HG02623 (cell line): ENCODE measurements at regions not wholly inside any gene's neighbourhood (a gene's known extent, or its start where the extent isn't known, plus 50 kb on each side); places are given as distances from the start of the nearest gene placed in this dataset.
"Not testable (repeated sequence)": the region's sequence is repeated elsewhere in the genome, so short reads cannot be mapped to it uniquely, and the experiment has no call there.

Experiments used
- ATAC-seq: cut with Tn5 transposase; IDR thresholded peaks from one replicate; pipeline ENCODE4 v1.9.1; 2021; ENCODE audit warnings: moderate library complexity; ENCODE audit not compliant: unreplicated experiment

DNA sequence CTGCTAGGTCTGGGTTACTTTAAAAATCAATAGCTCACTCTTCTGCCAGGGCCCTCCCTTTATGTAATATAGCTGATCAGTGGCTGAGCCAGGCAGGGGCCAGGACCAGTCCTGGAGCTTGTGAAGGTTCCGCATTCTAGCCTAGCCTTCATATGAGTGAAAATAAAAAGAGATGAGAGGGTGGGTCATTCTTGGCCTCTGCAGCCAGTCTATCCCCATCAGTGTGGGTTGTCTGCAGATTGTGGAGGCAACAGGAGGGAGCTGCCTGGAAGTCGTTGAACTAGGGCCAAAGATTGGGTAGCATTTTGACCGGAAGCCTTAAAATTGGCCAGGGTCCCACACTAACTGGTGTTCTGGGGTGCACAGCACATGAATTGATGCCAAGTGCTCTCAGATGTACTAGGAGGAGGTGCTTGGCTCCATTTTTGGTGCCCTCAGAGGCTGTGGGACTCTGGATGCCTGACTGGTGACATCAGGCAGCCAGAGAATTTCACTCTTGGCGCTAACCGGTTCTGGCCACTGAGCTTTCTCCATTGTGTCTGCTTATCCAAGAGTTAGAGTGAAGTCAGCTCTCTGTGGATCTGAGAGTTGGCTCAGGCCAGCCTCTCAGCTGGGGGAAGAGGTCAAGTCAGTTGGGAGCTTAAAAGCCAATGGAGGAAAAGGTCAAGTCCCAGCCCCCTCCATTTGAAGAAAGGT, 66.5 kb upstream of the IKBKE start:
- ATAC-seq = not testable (repeated sequence)

DNA sequence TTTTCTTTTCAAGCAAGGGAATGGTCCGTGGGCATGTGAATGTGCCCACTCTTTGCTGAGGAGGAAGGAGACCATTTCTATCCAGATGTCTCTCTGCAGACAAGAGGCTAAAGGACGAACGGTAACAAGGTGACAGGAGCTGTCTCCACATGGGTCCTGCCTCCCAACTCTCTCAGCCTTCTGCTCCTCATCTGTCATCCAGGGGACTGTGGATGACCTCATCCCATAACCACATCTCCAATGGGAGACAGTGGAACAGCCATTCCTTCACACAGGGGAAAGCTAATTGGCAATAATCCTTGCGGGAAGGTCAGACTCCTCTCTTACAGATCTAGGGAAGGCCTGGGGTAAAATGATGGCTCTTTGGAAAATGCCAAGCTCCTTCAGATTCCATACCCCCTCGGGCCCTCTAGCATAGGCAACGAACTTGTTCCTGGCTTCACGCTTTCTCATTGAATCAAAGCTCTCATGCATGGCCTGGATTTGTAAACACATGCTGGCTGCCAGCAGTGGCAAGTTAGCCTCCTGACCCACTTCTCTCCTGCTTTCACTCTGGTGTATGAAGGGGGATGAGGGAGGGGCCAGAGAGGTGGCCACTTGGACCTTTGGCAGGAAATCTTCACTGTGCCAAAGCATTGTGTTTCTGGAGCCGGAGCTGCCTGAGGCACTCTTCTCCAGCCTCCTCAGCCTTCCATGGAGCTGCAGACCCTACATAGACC, 65.8 kb upstream of the IKBKE start:
- not testable (repeated sequence) for ATAC-seq

DNA sequence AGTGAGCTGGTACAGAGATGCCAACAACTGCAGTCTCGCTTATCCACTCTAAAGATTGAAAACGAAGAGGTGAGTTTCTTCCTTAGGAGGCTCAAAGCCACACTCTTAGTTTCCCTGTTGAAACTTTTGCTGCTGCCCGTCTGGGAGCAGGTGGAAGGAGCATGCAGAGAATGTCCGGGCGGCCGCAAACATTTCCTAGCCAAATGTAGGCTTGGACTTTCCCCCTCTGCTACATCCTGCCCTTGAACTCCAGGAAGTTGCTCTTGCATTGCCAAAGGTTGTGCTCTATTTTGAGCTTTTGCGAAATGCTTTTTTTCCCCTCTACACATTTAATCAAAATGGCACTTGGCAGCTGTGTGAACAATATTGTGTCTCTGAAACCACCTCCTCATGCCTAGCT, 65.0 kb upstream of the IKBKE start:
- not testable (repeated sequence) for ATAC-seq

DNA sequence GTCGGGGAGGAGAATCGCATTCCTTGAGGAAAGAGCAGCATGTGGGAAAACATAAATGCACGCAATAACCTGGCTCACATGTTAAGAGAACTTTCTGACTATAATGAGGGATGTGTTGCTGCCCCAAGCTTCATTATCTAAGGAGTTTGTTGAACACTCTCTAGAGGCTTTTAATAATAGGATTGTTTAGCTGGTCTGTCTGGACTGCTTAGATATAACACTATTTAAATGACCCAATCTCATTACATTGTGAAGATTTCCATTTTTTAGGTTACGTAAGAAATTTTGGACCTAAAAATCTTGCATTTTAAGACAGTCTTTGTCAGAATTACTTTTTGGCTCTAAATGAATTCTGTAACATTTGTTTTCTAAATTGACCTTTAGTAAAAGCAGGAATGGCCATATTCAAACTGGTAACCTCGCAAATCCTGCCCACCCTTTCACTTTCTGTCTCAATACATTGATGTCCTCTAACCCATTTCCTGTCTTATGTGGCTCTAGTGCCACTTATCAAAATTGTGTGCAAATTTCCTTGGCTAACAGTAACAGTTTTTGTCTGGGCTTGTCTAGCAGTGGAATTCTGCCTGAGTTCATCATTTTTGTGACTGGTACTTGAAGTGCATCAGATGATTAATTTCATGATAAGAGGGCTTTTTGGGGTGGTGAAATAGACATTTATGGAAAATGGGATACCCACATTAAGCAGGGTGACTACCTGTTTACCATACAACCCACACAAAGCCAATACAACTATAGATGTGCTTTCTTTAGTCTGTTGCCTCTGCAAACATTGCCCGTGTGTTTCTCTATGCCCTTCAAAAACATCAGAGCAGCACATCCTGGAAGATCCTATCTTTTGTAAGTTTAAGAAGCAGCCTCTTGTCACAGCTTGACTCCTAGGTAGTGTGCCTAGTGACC, 61.6 kb upstream of the IKBKE start:
- not testable (repeated sequence) for ATAC-seq

DNA sequence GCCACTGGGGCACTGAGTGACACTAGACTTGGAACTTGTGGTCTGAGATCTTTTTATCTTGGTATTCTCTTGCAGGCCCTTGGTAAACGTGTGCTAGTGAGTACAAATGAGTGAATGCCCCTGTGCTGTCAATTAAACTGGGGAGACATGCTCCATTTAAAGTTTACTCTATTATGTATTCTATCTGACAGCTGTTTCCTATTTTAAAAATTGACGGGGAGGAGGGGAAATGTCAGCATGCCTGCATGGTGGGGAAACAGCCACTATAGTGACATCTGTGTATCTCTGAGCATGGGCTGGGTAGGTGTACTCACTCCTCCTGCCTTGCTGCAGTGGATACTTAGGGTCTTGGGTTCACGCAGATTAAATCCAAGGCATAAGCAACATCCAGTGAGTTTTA, 59.0 kb upstream of the IKBKE start:
- no peak for ATAC-seq

DNA sequence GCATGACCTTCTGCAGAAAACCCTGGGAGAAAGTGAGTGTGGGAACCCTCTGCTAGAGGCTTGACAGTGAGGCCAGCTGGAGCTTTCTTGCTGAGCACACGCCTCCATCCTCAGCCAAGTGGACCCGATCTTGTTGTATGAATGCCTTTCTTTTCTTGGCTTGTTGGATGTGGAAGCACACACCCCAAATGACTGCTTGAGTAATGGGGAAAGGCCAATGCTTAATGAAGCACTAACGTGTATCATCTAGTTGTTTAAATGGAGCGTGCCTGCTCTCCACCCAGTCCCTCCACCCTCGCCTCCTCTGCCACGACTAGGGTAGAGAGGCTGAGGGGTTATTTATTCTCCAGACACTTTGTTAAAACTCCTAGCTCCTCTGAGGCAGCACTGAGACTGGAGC, 54.3 kb upstream of the IKBKE start:
- ATAC-seq = no peak

DNA sequence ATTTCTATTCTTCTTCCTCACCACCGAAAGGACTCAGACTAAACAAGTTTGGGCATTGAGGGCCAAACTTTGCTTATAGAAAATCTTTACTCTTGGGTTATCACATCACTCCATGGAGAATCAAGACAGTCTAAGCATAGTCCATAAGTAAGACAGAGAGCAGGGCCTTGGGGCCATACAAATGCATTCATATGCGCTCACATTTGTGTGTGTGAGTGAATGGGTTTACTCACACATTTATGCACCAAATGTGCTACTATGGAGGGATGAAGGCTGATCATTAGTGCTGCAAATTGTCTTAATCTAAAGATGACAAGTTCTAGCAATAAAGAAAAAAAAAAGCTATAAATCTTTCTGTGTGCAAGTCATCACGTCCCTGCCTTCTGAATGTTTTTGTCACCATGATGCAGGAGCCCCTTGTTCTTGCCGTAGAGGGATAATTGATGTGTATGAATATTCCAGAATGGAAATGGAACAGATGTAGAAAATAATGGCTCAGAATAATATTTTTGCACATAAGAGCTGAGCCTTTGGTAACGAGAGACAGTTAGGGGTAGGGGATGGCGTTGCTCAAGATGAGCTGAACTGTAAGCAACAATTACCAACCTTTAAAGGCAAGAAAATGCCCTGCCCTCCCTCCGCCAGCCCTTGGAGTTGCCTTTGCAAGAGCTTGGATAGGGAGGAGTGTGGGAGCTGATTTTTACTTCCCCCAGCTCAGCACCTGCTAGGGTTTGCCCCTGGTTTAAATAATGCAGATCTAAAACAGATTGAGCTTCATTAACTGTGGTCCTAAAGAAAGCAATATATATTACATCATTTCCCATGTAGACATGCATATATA, 52.3 kb upstream of the IKBKE start:
- ATAC-seq = no peak

DNA sequence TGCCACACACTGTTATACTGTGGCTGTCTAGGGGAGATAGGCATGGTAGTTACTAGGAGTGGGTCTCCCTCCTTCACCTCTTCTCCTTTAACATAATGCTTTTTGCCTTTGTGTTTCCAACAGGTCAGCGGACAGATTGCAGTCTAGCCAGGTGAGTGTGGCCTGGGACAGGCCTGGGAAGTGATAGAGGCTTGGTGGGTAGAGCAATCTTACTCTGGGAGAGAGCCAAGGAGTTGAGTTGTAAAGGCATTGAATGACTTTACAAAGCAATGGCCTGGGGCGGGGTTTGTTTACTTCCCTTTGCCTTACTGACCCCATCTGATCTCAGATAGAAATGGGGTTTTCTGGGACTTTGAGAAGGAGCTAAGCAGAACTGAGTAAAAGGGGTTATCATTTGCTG, 51.0 kb upstream of the IKBKE start:
- ATAC-seq = no peak

DNA sequence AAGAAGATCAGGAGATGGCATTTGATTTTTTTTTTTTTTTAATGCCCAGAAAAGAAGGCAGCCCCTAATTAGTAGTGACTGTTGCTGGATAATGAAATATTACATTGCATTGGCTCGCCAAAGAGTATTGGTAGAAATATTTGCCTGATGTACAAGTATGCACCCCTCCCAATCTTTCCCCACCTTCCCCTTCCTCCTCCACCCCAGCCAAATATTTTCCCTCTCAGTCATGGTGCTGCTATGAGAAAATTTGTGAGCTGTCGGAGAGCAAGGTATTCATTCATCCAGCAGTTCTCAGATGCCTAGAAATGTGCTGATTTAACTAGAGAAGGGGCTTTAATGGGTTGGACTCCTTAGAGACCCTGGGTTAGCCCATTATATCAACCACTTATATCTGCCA, 50.5 kb upstream of the IKBKE start:
- no peak for ATAC-seq

DNA sequence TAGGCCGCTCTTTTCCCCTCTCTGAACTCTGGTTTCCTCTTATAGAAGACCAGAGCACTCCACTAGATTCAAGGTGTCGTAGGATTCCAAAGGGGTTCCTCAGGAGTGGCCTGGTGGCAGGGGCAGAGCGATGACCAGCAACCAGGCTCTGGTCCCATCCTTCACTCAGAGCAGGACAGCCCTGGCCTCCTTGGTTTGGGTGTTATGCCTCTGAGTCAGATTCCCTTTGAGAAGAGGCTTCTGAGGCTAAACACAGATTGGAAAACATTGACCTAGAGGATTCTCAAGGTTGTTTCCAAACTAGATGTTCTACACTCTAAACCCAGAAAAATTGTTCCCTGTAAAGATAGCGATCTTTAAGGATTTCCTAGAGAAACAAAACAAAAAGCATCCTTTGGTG, 49.8 kb upstream of the IKBKE start:
- ATAC-seq = no peak
